ENCODE measurements at regions not wholly inside any gene's neighbourhood (a gene's known extent, or its start where the extent isn't known, plus 50 kb on each side); places are given as distances from the start of the nearest gene placed in this dataset.

DNA sequence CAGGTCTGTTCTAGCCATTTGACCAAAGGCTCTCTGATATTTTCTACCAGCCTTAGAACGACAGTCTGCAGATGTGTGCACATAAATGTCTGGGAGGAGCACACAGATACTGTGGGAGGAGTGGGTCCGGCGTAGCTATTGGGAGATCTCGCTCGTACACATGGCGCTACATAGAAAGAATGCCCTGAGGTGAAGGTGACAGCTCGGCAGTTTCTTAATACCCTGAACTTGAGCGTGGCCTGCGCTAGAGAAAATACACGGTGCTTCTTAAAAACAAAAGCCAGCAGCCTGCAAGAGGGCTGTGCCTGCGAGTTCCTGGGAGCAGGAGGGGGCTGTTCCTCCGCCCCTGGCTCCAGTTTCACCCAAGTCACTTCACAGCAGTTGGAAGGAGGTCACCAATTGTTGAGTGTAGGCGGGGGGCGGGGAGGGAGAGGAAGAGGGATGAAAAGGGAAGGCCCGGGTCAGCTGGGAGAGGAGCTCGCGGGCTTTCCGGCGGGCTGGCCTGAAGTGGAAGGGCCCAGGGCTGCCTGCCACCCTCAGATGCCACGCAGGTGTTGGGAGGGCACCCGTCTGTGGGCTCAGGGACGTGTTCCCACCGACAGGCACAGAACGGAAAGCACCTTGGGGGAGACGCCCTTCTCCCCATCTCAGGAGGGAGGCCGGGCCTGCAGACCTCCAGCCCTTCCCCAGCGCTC is 124.7 kb upstream of the ZNF516 start:
- TF ChIP-seq POLR2AphosphoS5 (IDR thresholded peaks at IDR 0.05; ENCODE audit: borderline replicate concordance, low read depth, low read length) (no peak), EZH2 (IDR thresholded peaks at IDR 0.05) (no peak), FOXP2 (optimal IDR thresholded peaks at IDR 0.05; ENCODE audit: control extremely low read depth, extremely low read length, insufficient read depth) (no peak)

Measured in SK-N-MC (cell line).